Stimulated activated CD8-positive, alpha-beta memory T cell treated with anti-CD3 and anti-CD28 coated beads, Interleukin-7, amount 100 ng/mL, for 1 hour (primary cell): ENCODE measurements at regions not wholly inside any gene's neighbourhood (a gene's known extent, or its start where the extent isn't known, plus 50 kb on each side); places are given as distances from the start of the nearest gene placed in this dataset.

ENCODE experiments used
- DNase-seq, 2 donors: peaks; one replicate each; pipeline ENCODE4 v3.0.0-alpha.2; 2020; ENCODE audit warnings: low read depth in 2 of 2

GRCh38 chr3:9301091-9301490, 51.6 kb upstream of the SRGAP3 start:
- no peak for DNase-seq

- no peak for DNase-seq
Observed at GRCh38 chr3:9301798-9302197, 52.4 kb upstream of the SRGAP3 start.

- DNase-seq = peak; percentile 42 to 62
Observed at GRCh38 chr3:9302425-9303181, 53.2 kb upstream of the SRGAP3 start.

- no peak for DNase-seq
Observed at GRCh38 chr3:9308298-9308990, 54.4 kb upstream of the THUMPD3 start.

GRCh38 chr3:9310043-9310442, 52.8 kb upstream of the THUMPD3 start:
- DNase-seq = no peak

GRCh38 chr3:9311228-9311627, 51.6 kb upstream of the THUMPD3 start:
- DNase-seq = no peak
